ENCODE measurements at regions not wholly inside any gene's neighbourhood (a gene's known extent, or its start where the extent isn't known, plus 50 kb on each side); places are given as distances from the start of the nearest gene placed in this dataset.
A peak's percentile ranks its signal among the peaks of the same experiment; 100 is the strongest.
"Not testable (repeated sequence)": the region's sequence is repeated elsewhere in the genome, so short reads cannot be mapped to it uniquely, and the experiment has no call there.

DNA sequence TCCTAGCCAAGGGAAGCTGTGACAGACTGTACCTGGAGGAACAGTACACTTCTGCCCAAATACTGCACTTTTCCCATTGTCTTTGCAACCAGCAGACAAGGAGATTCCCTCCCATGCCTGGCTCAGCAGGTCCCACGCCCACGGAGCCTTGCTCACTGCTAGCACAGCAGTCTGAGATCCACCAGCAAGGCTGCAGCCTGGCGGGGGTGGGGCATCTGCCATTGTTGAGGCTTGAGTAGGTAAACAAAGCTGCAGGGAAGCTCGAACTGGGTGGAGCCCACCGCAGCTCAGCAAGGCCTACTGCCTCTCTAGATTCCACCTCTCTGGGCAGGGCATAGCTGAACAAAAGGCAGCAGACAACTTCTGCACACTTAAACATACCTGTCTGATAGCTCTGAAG is 268.9 kb downstream of the OSR1 start:
- not testable (repeated sequence) for DNase-seq

DNA sequence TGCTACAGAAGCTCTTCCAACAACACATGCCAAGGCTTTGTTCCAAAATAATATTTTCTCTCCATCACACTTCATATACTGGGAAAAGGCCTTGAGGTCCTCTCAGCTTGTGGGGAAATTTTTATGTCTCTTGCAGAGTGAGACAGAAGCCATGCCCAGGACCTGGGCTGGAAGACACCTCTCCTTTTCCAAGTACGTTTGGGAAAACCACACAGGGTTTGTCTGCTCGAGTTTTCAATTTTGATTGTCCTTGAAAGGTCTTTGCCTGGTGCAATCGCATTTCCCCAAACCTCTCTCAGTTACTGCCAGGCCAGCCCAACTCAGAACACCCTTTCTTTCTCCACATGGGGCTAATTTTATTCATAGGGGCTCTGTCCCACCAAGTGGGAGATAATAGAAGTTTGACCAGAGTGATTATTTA is 272.2 kb downstream of the OSR1 start:
- no peak for DNase-seq

DNA sequence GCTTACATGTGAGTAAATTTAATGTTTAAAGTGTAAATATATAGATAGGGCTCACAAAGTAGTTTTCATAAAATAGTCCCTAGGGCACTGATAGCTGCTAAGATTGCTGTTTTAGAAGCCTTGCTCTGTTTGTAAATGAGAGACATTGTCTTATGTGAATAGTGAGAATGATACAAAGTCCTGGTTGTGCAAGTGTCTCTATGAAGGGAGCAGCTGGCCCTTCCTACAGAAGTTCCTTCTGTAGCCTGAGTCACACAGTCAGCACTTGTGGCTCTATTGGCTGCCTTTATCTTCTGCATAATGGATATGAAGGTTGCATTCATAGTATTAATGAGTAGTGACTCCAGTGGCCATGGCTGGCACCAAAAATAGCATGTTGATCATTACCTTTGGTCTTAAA is 279.7 kb downstream of the OSR1 start:
- no peak for DNase-seq

DNA sequence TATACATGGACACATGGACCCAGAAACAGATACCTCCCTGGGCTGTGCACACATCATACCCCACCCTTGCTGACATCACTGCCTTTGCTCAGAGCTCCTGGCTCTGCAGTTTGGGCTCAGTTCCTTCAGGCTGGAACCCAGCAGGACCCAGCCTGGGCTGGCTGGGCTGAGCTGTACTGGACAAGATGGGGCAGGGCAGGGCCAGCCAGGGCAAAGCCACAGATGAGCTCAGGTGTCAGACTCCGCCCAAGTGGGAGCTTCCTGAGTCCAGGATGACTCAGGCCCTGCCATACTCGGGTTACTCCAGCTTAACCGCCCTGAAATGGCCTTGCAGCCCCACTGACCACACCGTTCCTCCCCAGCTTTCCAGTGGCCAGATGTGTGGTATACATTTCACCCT is 284.9 kb downstream of the OSR1 start:
- no peak for DNase-seq

DNA sequence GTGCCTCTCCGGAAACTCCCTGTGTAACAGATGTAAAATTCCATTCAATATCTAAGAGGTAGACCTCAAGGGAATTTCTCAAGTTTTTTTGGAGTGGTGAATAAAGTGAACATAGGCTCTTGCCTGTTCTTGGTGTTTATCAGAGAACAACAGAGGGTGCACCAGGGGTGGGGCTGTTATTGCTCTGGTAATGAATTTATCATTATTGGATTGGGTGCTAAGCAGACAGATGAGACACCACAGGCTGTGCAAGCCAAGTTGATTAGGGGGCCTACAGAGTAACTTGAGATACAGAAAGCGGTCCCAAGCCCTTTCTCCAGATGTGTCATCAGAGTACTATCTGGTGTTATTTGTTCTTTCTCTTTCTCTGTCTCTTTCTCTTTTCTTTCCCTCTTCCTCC is 286.3 kb downstream of the OSR1 start:
- no peak for DNase-seq

DNA sequence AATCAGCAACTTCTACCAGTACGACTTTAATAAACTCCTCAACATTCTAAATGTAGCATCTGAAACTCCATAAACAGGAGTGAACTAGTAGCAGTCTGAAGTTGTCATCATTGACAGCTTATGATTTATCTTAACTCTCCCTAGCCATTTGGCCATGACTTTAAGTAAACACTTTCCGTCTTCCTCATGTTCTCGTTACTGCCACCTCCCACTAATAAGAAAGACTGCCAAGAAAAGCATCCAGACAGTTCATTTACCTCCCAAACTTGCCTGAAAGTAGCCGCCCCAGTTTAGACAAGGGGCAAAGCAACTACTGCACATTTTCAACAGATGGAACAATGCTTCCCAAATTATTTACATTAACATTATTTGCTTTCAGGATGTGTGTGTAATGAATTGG is 287.5 kb downstream of the OSR1 start:
- no peak for DNase-seq

DNA sequence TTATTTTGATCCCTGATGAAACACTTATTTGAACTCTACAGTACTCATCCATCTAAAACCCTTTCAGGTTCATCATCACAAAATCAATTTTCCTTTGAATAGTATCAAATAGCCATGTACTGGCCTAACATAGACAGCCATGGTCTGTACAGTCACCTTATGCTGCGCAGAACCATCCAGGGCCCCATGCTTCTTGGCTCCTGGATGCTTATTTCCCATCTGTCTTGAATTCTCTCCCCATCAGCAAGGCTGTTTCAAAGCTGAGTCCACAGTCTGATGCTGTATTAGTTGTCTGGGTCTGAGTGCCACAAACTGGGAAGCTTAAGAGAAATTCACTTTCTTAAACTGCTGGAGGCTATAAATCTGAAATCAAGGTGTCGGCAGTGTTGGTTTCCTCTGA is 290.2 kb downstream of the OSR1 start:
- no peak for DNase-seq

DNA sequence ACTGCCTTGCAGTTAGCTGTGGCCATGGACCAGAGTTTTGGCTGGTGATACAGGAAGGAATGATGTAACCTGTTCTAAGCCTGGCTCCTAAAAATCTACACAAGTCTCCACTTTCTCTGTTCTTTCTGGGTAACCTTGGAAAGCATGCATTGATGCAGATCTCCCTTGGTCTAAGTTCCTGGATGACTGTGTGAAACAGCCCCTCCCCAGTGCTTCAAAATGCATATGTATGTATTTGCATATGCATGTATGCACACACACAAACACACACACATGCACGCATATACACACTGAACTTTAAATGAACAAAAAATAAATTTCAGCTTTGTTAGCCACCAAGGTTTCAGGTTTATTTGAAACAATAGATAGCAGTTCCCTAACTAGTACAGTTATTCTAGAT is 296.1 kb downstream of the OSR1 start:
- DNase-seq: no peak

DNA sequence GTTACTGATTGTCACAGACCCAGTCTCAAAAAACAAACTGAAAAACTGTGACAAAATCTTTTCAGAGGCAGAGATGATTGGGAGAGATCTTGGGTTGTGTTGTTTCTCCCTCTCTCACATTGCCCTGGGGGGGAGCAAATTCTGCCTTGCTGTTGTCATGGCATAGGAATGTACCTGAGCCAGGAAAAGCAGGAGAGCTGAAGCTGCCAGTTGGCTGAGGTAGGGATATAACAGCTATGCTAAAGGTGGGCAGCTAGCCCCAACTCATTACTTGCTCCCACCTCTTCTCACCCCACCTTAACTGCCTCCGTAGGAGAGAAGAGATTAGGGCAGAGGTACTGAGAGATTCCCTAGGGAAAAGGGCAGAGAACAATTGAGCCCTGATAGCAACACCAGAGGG is 299.3 kb downstream of the OSR1 start:
- DNase-seq: no peak

DNA sequence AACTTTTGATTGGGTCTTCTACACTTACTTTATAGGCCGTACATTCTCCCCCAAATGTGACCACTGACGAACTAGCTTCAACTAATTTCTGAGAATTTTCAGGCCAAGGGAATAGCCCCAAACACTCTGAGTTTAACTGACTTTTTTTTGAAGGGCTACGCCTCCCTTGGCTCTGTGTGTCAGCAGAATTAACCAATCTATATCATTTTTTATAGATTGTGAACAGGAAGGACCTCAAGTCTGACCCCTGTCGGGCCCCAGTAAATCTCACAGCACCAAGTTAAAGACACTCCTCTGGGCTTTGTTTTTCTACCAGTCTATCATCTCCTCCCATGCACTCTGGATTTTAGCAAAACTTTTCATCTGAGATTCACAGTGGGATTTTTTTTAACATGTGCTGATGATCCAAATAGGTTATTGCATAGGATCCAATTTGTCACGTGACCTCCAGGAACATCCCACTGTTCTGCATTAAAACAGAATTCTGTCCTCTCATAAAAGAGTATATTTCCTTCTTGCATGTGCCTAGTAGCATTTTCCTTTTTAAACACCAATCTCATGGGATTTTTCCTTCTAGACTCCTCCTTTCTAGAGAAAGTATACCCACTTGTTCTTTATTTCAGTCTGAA is 307.1 kb downstream of the OSR1 start:
- DNase-seq: no peak

DNA sequence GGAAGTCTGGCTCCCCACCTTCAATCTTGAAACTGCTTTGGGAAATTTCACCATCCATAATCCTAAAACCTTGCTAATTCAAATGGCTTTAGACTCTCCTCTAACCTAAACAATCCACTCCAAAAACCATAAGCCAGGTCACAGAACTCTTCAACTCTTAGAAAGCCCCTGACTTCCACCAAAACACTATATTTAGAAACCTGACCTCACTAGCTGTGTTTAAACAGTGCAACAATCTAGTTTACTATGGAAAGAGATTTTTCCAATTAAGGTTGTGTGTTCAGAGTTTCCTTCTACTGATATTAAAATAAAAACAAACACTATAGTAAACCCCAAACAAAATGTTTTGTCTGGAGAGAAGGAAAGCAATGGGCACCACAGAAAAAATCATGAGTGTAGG is 308.1 kb downstream of the OSR1 start:
- no peak for DNase-seq

DNA sequence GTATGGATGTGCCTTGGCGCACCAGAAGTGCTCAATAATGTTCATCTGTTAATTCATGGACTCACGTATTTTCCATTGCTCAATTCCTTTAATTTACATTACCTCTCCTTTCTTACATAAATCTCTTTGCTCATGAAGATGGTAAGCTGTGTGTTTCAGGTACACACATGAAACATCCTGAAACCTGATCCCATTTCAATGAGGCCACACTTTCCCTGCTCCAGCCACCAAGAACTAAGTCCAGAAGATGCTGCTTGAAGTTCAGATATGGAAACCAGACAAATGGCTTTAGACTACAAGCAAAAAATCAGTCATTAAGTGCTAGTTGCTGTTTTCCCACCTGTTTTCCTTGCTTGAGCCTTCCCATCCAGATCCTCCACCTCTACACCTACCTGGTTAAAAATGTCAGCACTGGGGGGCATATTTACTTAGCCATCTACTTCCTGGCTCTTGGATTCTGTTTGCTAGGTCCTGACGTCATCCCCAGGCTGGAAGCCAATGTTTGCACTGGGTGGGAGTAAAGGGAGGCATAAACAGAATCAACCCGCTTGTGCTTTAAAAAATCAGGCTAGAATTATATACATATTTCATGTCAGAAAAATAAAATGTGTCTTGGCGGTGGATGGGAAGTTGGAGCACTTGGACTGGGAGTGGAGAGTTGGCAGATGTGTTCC is 309.7 kb downstream of the OSR1 start:
- DNase-seq: no peak

DNA sequence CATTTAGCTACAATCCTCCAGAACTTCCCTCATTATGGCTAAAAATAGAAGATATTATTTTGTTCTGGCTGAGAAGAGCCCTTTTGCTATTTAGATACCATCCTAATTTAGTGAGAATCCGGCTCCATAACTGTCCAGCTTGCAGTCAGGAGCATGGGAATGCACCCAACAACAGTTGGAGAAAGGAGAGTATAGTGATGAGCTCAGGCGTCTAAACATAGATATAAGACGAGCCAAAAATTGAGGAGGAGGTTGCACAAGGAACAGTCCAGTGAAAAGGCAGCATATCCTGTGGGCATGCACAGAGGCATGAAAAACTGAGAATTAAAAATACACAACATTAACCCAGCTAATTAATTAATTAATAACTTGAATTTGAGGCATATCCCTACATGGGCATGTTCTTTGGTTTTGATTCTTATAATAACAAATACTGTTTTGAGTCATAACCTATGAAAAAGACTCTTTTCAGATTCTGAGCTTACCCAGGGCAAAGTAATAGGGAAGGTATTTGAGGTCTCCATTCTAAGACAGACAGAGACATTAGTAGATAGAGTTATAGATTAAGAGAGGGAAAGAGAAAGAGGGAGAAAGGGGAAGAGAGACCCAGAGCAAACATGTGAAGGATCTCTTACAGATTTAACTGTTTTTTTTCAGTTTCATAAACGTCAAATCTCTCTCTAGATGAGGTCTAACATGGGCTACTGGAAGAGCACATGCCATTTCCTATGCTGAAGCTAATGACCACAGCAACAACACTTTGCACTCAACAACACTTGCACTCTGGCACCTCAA is 311.2 kb downstream of the OSR1 start:
- no peak for DNase-seq

DNA sequence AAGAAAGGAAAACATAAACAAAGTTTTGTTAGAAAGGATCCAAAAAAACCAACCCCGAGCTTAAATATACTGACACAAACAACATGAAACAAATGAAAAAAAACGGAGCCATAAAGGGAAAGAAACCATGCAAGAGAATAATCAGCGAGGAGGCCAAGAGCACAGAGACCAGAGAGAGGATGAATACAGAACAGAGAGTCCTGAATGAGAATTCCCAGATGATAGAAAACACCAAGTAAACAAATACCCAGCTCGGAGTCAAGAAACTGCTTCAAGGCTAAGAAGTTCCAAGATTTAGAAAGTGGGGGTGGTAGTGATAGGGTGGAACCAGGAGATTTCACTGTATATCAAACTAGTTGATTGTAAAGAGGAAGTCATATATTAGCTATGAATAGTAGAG is 313.3 kb downstream of the OSR1 start:
- no peak for DNase-seq

DNA sequence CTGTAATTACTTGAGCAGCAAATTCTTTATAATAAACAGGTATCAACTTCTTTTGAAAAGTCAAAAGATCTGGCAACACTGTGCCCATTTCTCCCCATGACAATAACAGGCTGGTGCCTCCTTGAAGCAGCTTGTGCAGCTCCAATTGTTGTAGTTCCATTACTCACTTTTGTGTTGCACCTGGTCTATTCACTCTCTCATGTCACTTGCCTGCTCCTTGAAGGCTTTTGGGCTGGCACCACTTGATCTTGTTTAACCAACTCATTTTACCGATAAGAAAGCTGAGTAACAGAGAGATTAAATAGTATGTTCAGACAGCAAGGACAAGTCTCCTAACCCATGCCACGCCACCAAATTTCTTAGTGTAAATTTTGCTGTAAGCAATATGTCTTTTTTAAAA is 314.5 kb downstream of the OSR1 start:
- no peak for DNase-seq

DNA sequence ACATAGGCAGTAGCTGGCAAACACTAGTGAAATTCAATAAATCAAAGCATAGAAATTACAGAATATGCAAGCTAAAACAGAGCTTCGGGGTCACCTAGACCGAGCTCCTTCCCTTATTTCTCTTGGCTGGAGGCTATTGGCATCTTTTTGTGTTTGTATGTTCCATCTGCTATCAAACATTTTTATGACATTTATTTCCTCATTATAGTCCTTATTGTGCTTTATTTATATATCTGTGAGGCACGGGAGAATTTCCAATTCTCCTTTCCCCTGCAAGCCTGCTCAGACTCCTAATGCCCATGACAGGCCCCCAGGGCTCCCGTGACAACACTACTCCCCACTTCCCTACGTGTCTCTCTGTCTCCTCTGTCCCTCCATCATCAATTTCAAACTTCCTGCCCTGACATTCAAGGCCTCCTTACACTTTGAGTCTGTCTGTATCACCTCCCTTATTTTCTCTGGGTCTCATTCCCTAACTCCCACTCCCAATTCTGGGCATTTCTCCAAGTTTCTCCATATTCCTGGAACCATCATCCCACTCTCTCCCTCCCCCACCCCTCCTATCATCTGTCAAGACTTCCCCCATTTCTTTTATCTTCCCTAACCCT is 316.9 kb downstream of the OSR1 start:
- no peak for DNase-seq

DNA sequence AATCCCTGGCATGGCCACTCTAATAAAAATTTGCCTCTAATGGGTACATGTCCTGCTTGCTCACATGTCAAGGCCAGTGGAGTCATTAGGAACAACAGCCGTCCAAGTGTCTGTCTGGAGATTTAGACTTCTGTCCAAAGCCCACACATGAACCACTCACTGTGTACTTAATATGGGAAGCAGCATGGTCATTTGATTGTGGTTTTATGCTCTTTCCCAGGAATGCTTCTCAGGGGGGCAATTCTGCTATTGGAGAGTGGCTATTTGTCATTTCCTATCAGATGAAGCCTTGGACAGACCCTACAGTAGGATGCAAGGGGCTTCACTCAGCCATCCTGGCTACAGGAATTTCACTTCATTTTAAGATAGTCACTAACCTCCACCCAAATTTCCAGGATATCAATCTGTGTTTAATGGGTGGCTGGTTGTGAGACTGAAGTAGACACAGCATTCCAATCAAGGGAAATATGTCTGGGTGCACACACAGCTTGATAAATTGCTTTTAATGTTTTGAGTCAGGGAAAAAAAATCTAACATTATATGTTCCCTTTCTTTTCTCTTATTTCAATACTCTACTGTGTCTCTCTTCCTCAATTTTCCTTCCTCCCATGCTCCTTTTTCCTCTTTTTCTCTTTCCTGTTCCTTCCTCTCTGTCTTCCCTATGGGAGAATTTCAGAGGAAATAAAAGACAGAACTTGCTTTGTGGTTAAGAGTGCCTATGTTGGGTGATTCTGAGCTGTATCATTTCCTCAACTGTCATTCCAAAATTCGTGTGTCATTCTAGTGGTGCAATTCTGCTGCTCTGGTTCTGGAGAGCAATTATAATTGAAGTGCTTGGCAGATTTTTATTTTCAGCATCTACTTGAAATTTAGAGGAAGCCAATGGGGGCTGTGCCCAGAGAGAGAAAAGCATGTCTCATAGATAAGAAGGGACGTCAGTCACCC is 320.1 kb downstream of the OSR1 start:
- DNase-seq: peak; percentile 7

DNA sequence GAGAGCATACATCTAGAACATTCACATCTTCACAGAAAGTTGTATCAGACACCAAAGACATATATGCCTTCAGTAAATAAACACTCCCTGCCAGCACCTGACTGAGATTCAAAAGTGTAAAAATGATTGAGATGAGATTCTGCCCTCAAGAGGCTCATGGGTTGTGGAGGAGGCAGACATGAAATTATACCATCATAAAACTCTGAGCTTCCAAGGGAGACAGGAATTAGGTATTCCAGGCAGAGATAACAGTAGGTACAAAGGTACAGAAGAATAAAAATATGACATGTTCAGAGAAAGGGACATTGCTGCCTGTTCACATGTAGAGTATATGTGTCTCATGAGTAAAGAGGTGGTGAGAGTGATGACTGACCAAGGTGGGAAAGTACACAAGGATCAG is 322.3 kb downstream of the OSR1 start:
- no peak for DNase-seq

DNA sequence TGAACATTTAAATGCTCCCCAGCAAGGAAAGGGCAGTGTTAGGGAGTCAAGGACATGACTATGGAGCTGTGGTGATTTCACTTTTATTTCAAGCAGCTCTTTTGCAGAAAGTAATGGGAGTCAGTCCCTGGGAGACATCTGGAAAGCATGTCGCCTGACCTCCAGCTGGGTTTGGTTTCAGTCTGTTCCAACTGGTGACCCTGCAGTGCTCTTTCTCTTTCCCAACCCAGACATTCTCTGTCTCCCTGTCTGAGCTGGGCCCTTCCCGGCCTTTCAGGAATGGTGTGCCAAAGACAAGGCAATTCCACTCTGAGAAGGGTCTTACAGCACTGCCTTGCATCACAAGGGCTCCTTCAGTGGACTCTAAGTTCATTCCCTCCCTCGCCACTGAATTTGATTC is 323.2 kb downstream of the OSR1 start:
- no peak for DNase-seq

DNA sequence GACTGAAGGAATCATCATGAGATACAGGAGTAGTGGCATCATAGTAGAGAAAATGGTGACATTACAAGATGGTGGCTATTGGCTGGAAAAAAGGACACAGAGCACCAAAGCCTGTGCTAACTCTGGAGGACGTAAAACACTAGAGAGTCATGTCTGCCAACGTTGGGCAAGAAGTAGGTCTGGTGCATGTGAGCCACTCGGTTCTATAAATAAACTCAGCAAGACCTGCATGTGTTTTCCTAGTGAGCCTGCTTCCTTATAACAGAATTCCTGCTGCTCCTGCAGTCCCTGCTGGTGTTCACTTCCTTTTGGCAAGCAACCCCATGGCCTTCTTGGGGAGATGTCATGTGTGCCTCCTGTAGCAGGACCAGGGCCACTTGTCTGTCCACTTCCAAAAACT is 325.2 kb downstream of the OSR1 start:
- DNase-seq: no peak

DNA sequence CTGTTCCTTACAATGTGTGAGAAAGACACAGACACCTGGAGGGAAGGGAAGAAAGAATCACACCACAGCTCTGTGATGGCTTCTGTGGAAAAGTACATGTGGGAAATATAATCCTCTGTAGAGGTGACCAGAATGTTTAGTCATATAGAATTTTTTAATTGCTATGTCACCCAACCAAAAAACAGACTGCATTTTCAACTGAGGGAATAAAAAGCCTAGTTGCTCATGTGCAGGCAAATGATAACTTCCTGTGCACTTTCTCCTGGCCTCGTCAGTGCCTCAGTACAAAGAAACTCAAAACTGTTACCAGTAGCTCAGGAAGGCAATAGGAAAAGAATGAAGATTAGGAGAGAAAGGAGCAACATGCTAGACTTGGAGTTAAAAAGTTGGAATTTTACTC is 326.8 kb downstream of the OSR1 start:
- DNase-seq: no peak

DNA sequence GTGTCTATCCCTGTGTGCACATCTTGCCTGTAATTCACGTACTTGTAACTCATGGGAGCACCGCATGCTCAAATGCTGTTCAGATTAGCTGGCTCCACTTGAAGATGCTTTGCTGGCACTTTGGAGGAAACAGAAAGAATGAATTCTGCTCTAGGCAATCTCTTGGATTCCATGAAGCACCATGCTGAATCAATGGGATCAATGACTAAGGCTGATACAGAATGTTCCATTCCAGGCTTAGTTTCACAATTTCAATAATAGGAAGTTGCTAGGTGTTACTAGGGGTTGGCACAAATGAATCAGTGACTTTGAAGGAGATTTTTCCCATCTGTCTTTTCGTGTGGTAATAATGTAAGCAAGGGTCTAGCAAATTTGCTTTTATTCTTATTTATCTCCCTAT is 328.8 kb downstream of the OSR1 start:
- no peak for DNase-seq

All from inflammatory macrophage treated with lipopolysaccharide for 4 hours (primary cell).